GM13977 (cell line): ENCODE measurements at regions not wholly inside any gene's neighbourhood (a gene's known extent, or its start where the extent isn't known, plus 50 kb on each side); places are given as distances from the start of the nearest gene placed in this dataset.

ENCODE experiments used
- DNase-seq: peaks from one replicate; pipeline ENCODE4 v3.0.0; 2012; ENCODE audit warnings: low spot score
- in situ Hi-C: fragments of 300-500 bp; cut with MboI; formaldehyde crosslinking; loops from one replicate; pipeline ENCODE4 v1.12.0; 2022; ENCODE audit warnings: low sequenced_read_pairs, low pct_unique_long_range_greater_than_20kb, mixed read lengths, inconsistent platforms; ENCODE audit not compliant: unreplicated experiment
- TF ChIP-seq, protein P1 (sequence below): IDR thresholded peaks from 2 replicates; pipeline ENCODE4 v1.5.1; 2012; ENCODE audit warnings: mild to moderate bottlenecking, control low read depth; ENCODE audit not compliant: insufficient read depth; ENCODE audit errors: extremely low read depth, missing control alignments

DNA sequence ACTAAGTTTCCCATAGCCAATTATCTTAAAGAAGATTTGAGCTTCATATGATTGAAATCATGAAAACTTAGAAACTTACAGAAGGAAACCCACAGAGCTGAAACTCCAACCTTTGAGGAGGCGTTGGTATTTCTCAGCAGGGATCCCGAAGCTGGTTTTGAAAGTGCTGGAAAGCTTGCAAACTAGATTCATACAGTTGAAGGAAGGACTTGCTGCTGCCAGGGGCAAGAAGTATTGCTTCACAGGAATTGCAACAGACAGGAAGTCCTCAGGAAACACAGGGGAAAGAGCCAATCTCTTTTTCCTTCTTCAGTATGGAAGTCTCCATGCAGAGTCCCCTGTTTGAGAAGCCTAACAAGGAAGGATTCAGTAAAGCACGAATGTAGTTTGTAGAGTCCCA lies 419.7 kb downstream of the CD109 start:
- TF ChIP-seq, protein P1, sequence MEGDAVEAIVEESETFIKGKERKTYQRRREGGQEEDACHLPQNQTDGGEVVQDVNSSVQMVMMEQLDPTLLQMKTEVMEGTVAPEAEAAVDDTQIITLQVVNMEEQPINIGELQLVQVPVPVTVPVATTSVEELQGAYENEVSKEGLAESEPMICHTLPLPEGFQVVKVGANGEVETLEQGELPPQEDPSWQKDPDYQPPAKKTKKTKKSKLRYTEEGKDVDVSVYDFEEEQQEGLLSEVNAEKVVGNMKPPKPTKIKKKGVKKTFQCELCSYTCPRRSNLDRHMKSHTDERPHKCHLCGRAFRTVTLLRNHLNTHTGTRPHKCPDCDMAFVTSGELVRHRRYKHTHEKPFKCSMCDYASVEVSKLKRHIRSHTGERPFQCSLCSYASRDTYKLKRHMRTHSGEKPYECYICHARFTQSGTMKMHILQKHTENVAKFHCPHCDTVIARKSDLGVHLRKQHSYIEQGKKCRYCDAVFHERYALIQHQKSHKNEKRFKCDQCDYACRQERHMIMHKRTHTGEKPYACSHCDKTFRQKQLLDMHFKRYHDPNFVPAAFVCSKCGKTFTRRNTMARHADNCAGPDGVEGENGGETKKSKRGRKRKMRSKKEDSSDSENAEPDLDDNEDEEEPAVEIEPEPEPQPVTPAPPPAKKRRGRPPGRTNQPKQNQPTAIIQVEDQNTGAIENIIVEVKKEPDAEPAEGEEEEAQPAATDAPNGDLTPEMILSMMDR, result no peak
- in situ Hi-C loops, result no loop called here
- no peak for DNase-seq

DNA sequence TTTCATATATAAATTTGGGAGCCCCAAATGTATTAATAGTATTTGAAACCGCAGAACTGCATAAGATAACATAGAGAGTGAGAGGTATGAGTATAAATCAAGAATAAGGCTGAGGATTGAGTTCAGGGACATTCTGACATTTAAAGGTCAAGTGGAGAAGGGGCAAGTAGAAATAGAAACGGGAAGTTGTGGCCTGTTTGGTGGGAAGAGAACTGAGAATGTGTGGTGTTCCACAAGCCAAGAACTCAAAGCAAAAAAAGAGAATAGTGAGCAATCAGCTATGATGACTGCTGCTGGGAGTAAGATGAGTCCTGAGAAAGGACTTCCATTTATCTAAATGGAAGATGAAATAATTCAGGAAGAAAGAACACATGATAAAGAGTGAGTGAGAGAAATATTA lies 418.4 kb downstream of the CD109 start:
- TF ChIP-seq, protein P1, result no peak
- in situ Hi-C loops, result no loop called here
- no peak for DNase-seq

DNA sequence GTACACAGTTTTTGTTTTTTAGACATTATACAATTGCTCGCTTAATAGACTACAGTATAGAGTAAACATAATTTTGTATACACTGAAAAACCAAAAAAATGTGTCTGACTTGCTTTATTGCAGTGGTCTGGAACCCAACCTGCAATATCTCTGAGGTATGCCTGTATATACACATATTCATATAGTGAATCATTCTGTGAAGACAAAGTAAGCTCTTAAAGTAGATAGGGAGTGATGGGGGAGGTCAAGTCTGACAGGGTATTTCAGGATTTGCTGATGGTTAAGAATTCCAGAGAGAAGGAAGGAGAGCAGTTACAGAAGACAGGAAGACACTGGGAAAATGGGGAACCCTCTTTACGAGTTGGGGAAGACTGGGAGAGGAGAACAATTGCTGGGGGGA lies 417.9 kb downstream of the CD109 start:
- in situ Hi-C loops, result no loop called here
- TF ChIP-seq, protein P1, result no peak
- no peak for DNase-seq

DNA sequence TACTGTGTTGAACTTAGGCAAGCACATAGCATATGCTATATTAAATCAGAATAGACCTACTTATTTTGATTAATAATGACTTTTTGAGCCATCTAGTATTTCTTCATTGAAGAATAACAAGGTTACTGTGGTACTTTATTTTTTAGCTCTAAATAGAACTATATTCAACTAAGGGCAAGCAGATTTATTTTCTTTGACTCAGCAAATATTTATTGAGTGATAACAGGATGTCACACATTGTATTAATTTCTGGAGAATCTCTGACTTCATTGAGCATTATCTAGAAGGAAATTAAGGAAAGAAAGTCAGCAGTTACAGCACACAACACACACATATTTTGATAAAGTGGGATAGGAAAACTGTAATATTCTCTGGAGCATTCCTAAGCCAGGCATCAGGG lies 407.4 kb downstream of the CD109 start:
- TF ChIP-seq, protein P1, result no peak
- DNase-seq, result no peak
- in situ Hi-C loops, result no loop called here

DNA sequence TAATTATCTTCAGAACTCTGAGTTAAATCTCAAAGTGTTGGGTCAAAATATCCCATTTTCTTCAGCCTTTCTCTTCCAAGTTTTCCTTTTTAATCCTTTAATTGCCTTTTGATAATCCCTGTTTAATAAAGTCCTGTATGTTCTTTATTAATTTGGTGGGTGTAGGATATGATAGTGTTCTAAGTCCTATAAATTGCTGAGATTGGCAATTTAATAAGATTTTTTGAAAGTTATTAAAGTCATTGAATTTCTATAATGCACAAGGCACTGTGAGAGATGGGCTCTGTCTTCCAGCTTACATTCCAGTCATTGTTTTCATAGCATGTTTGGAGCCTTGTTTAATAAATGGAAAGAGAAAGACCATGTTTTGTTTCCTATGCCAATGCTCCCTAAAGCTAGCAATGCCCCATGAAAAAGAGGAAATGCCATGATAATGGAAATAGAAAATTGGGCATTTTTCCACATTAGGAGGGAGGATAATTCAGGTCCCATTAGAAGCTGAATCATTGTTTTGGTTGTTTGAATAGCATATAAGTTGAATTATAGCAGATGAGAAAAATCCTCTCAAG lies 404.8 kb downstream of the CD109 start:
- no peak for DNase-seq
- TF ChIP-seq, protein P1, result no peak
- in situ Hi-C loops, result no loop called here

DNA sequence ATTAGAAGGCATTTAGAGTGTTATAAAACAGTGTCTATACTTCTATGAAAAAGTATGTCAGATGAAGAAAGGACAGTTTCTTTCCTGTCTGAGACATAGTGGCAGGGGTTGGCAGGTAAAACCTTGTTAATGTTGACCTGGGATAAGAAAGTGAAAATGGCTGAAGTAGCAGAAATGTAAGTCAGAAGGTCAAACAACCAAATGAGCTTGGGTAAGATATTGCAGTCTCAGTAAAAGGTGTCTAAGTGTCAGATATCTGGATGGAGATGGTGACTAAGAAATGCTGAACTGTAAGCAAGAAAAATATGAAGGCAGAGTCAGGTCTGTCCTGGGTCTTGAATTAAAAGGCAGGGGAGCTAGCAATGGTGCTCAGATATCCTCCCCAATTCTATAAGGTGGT lies 400.3 kb downstream of the CD109 start:
- no peak for DNase-seq
- TF ChIP-seq, protein P1, result no peak
- in situ Hi-C loops, result loop anchor here (25.0 kb wide), 2 partner anchors 359 to 1116 kb away; partner anchors contain the start of gene COL12A1
